ENCODE measurements at regions not wholly inside any gene's neighbourhood (a gene's known extent, or its start where the extent isn't known, plus 50 kb on each side); places are given as distances from the start of the nearest gene placed in this dataset.
"Not testable (repeated sequence)": the region's sequence is repeated elsewhere in the genome, so short reads cannot be mapped to it uniquely, and the experiment has no call there.

GRCh38 chr20:11496380-11496779 lies 421.3 kb upstream of the BTBD3 start:
- DNase-seq: no peak

GRCh38 chr20:11497545-11497944 lies 420.1 kb upstream of the BTBD3 start:
- no peak for DNase-seq

GRCh38 chr20:11499101-11499634 lies 418.5 kb upstream of the BTBD3 start:
- no peak for DNase-seq

- no peak for DNase-seq
Measured at GRCh38 chr20:11502061-11502460, 415.6 kb upstream of the BTBD3 start.

- DNase-seq: no peak
Measured at GRCh38 chr20:11502671-11503070, 415.0 kb upstream of the BTBD3 start.

- DNase-seq: no peak
Measured at GRCh38 chr20:11509776-11510175, 407.9 kb upstream of the BTBD3 start.

GRCh38 chr20:11511821-11512220 lies 405.9 kb upstream of the BTBD3 start:
- no peak for DNase-seq

- not testable (repeated sequence) for DNase-seq
Measured at GRCh38 chr20:11513241-11513745, 404.4 kb upstream of the BTBD3 start.

GRCh38 chr20:11516448-11516847 lies 401.2 kb upstream of the BTBD3 start:
- DNase-seq: no peak

- DNase-seq: no peak
Measured at GRCh38 chr20:11520596-11520995, 397.1 kb upstream of the BTBD3 start.

- no peak for DNase-seq
Measured at GRCh38 chr20:11521476-11522365, 396.0 kb upstream of the BTBD3 start.

- no peak for DNase-seq
Measured at GRCh38 chr20:11522366-11522741, 395.3 kb upstream of the BTBD3 start.

- DNase-seq: no peak
Measured at GRCh38 chr20:11529047-11529446, 388.6 kb upstream of the BTBD3 start.

GRCh38 chr20:11537032-11537431 lies 380.7 kb upstream of the BTBD3 start:
- no peak for DNase-seq

GRCh38 chr20:11539450-11539849 lies 378.2 kb upstream of the BTBD3 start:
- no peak for DNase-seq

- no peak for DNase-seq
Measured at GRCh38 chr20:11540558-11540957, 377.1 kb upstream of the BTBD3 start.

GRCh38 chr20:11542645-11543044 lies 375.0 kb upstream of the BTBD3 start:
- DNase-seq: no peak

GRCh38 chr20:11544029-11544678 lies 373.5 kb upstream of the BTBD3 start:
- DNase-seq: no peak

- no peak for DNase-seq
Measured at GRCh38 chr20:11546939-11547338, 370.8 kb upstream of the BTBD3 start.

- DNase-seq: no peak
Measured at GRCh38 chr20:11549172-11550103, 368.3 kb upstream of the BTBD3 start.

- DNase-seq: no peak
Measured at GRCh38 chr20:11550657-11551338, 366.9 kb upstream of the BTBD3 start.

- DNase-seq: no peak
Measured at GRCh38 chr20:11551479-11551878, 366.2 kb upstream of the BTBD3 start.

Data from cerebellar nuclear complex (tissue), 1 donor.